GM21717 (cell line): ENCODE measurements at regions not wholly inside any gene's neighbourhood (a gene's known extent, or its start where the extent isn't known, plus 50 kb on each side); places are given as distances from the start of the nearest gene placed in this dataset.

Source experiments
- ATAC-seq: cut with Tn5 transposase; IDR thresholded peaks from one replicate; pipeline ENCODE4 v1.9.1; 2021; ENCODE audit warnings: mild to moderate bottlenecking, moderate library complexity; ENCODE audit not compliant: unreplicated experiment

GRCh38 chr6:22925920-22926789, 356.8 kb downstream of the HDGFL1 start:
- ATAC-seq: no peak

DNA sequence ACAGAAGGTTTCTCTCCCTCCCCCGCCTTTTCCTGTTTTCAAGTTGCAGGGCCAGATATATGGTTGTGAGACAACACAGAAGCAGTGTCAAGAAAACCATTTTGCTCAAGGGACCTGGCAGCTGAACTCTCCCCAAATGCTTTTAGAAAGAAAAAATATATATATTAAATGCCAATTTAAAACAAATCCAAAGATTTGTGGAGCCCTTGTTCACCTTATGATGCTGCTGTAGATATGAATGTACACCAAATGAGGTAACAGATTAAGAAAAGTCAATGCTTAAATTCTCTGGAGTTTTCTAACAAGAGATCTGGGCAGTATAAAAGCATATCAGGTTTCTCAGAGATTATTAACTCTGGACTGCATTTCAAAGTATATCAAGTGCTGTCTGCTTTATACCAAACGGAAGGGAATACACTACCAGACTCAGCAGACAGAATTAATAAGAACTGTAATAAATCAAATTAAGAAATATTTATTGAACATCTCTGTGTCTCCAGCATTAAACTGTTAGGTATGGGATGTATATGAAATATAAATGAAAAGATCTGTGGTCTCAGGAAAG, 357.5 kb downstream of the HDGFL1 start:
- no peak for ATAC-seq

DNA sequence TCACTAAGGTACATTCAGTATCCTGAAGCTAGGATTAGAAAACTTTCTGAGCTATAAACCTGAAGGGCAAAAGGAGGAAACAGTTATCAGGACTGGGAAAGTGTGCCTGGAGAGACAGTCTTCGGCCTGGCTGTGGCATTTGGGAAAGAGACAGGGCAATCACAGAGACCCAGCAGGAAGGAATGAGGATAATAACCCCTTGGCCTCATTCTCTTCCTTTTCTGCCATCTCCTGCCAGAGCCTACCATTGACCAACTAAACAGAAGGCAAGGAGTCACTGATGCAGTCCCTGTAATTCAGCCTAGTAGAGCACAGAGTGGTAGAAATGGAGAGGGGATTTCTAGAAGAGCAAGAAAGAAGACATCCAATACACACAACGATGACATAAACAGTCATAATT, 359.4 kb downstream of the HDGFL1 start:
- no peak for ATAC-seq

DNA sequence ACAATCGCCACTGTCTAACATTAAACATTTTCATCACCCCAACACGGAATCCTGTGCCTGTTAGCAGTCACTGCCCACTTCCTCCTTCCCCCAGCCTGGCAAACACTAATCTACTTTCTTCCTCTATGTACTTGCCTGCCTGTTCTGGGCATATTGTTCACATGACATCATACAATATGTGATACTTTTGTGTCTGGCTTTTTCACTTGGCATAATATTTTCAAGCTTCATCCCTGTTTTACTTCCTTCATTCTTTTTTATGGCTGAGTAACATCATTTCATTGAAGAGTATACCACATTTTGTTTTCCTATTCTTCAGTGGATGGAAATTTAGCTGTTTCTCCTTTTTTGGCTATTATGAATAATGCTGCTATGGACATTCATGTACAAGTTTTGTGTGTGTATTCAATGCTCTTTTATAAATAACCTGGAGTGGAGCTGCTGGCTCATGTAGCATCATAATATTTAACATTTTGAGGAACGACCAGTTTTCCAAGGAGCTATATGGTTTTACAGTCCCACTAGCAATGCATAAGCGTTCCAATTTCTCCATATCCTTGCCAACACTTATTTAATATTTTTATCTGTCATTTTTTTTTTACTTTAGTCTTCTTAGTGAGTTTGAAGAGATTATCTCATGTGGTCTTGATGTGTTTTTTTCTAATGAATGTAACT, 360.1 kb downstream of the HDGFL1 start:
- no peak for ATAC-seq

DNA sequence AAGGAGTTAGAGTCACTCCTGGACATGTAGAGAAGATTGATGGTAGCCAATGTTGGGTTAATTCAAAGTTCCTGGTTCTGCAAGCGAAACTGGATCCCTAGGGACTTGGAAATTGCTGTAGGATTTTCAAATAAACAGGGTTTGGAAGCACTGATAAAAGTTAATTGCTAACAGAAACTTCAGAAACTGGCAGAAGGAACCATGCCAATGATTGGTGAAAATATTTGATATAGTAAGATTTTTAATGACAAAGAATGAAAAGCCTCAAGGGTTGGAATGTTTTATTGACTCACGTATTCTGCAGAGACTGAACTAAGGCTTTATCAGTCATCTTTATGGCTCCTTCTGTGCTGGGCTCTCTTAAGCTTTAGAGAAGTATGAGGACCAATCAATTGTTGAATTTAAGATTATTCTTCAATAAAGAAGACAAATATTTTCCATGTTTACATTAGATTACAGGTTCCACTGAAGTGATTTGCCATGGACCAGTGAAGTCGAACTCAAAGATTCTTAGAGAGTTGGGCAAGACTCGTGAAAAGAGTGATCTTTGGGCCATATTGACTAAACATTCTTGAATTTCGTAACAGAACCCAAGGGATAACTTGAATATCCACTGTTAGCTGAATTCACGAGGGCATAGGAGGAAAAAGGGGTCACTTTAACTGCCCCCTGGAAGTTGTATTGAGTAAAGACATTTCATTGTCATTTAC, 371.4 kb downstream of the HDGFL1 start:
- ATAC-seq: no peak

- no peak for ATAC-seq
Observed at GRCh38 chr6:22942403-22942802, 373.0 kb downstream of the HDGFL1 start.

- ATAC-seq: no peak
Observed at GRCh38 chr6:22943327-22943726, 374.0 kb downstream of the HDGFL1 start.

DNA sequence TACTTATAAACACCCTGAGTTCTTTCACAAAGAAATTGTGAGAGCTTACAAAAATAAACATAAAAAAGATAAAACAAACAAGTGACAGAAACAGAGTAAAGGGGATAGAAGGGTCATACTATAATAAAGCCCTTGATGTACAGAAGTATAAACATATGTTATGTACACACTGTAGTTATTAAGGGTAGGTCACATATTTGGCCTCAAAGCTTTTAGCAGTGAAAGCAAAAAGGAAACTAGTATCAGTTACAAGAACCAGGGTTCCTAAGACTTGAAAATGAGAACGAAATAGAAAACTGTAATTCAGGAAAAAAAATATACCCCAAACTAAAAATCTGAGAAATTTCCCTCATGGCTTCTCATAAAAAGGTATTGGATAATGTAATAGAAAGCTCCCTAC, 380.6 kb downstream of the HDGFL1 start:
- no peak for ATAC-seq

DNA sequence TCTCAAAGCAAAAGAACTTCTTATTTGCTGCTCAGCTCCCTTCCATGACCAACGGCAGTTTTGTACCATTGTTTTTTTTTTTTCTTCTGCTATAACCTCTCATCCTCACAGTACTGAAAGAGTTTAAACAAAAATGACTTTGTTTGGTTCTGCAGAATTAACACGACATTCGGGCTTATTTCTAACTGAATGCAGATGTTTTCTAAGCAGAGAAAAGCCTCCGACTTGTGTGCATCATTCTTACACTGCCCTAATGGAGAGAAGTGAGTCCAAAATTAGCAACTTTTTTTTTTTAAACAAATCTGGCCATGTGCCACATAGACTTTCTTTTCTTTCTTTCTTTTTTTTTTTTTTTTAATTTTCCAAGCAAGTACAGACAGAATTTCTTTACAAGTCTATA, 382.7 kb downstream of the HDGFL1 start:
- ATAC-seq: no peak

GRCh38 chr6:22954749-22955385, 385.5 kb downstream of the HDGFL1 start:
- ATAC-seq: peak; percentile 68

DNA sequence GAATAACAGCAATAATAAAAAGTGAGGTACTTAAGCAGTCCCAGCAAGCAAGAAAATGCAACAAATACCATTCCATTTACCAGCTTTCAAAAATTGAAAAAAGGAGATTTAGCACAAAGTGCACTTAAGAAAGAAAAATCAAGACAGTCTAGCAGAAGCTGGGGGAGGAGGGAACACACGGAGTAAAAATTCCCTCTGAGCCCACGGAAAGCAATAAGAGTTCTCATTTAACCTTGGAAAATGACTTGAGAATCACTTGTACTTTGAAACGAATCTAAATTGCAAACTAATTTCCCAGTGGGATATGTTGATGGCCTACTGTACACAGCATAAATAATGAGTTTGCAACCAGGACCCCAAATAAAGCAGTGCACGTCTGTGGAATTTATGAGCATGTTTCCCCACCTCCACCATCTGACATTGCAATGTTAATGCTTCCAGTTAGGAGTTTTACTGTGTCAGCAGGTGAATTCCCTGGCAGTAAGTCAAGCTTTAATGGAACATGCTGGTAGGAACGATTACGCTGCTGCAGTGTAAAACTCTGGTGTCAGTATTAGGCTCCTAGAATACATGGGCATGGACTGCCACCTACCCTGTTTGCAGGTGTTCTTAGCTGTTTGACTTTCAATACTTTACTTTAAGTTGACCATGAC, 386.8 kb downstream of the HDGFL1 start:
- no peak for ATAC-seq

DNA sequence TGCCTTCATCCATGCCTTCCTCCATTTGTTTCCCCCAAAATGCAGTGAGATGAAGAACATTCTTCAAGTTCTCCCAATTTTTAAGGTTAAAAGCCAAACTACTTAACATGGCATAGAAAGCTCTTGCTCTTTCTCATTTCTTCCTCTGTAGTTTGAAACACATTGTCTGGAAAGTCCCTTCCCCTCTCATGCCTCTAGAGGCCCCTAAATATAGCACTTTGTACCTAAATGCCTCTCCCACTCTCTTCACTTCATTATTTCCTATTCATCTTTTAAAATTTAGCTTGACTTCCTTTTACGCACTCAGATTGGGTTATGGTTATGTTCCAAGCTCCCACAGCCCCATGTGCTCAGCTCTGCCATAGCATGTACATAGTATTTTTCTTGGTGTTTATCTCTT, 389.3 kb downstream of the HDGFL1 start:
- ATAC-seq: no peak

GRCh38 chr6:22959571-22959970, 390.2 kb downstream of the HDGFL1 start:
- ATAC-seq: no peak

DNA sequence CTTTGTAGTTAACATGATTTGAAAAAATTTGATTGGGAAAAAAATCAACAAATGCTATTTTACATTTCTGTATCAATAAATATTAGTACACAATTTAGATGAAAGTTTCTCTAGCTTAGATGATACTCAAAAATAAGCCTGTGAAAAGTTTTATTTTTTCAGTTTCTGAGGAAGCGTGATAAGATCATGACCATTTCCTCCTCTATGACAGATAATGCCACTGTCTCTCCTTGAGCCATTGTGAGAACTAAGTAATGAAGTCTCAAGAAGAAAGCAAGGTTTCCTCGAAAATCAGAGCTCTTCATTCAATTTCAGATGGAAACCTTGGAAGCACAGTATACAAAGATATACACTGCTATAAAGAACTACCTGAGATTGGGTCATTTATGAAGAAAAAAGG, 395.0 kb downstream of the HDGFL1 start:
- ATAC-seq: no peak

- no peak for ATAC-seq
Observed at GRCh38 chr6:22965889-22966288, 396.5 kb downstream of the HDGFL1 start.

DNA sequence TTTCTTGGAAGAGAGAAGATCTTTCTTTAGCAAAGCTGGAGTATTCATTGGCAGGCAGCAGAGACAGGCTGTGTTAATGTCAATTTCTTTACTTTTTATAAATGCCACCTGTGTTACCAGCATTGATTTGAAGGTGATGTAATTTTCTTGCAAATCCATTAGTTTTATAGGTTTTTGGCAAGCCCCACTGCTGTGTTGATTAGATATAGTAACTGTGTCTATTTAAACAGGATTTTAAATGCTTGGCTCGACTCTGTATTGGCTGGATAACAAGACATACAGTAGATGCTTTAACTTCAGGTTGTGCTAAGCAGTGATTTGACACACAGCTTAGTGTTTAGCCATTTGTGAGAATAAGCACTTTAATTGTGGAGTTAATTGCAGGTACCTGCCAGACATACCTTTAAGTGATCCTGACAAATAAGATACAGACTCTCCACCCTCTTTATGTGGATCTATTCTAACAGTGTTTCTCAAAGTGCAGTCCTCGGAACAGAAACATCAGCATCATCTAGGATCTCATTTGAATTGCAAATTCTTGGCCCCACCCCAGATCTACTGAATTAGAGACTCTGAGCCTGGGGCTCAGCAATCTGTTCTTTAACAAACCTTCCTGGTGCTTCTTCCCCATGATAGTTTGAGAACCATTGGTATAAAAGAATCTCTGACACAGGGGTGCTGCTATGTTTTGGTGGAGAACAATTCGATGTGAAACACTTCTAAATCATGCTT, 397.5 kb downstream of the HDGFL1 start:
- no peak for ATAC-seq

- no peak for ATAC-seq
Observed at GRCh38 chr6:22970004-22970403, 400.6 kb downstream of the HDGFL1 start.

GRCh38 chr6:22972771-22973170, 403.4 kb downstream of the HDGFL1 start:
- ATAC-seq: no peak

DNA sequence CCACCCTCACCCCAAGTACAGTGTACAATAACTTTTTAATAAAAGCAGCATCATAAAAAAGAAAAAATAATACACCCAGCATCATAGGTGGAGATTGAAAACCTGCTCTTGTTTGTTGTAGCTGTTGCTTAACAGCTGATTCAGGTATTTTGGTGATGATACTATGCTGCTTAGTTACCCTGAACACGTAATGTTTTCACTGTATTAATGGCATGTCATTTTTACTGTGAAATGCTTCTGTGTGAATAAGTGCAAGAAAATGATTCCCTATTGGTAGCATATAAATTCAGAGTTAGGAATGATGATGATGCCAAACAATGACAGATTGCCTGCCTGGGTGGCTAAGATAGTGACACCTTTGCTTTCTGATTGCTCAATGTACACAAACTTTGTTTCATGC, 405.7 kb downstream of the HDGFL1 start:
- no peak for ATAC-seq

- no peak for ATAC-seq
Observed at GRCh38 chr6:22980446-22980845, 411.1 kb downstream of the HDGFL1 start.
